Coronary artery (tissue), 2 donors: ENCODE measurements at regions not wholly inside any gene's neighbourhood (a gene's known extent, or its start where the extent isn't known, plus 50 kb on each side); places are given as distances from the start of the nearest gene placed in this dataset.
A peak's percentile ranks its signal among the peaks of the same experiment; 100 is the strongest.

Experiments used
- DNase-seq: peaks from one replicate; pipeline ENCODE4 v3.0.0-alpha.2; 2017; ENCODE audit warnings: low spot score
- H3K27ac ChIP-seq, 2 donors: fragments of 200-600 bp; sonication (generic); one replicate each; pipeline ENCODE4 v1.5.1; 2016 to 2019
- H3K4me3 ChIP-seq: fragments of 200-600 bp; sonication (generic); 2 replicates; pipeline ENCODE4 v1.5.1; 2016; ENCODE audit warnings: mild to moderate bottlenecking, moderate library complexity
- TF ChIP-seq, protein P1 (sequence below): fragments of 200-600 bp; sonication (generic); IDR thresholded peaks from one replicate; pipeline ENCODE4 v1.5.1; 2019; ENCODE audit warnings: antibody characterized with exemption

DNA sequence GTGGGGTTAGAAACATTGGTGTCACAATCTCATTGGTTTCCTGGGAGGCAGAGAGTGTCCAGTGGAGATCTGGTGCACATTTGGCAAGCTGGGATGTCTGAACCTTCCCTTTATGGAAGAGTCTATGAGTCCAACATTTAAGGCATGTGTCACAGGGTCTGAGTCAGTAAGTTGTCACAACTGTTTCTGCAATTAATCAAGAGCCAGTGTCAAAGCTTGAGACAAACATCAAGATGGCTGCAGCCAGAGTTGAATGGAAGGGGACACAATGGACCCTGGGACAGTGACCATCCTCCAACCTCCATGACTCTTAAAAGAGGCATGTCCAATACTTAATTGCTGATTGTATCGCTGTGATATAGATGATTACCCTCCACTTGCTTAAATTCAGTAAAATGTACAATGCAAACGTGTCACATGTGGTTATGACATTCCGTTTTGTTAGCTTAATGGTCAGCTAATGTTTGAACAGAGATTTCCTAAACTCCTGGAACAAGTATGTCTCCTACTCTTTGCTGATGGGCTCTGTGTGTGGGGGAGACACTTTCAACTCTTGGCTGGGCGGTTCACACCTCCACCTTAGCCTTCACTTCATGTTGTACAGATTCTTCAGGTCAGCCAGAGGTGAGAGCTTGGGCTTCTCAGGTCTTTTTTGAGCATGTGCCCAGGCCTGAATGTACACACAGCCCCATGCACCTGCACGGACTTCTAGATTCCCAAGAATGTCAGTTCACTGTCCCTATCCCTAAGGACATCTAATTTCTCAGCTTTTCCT is 79.9 kb upstream of the PRR23E start:
- Histone ChIP-seq H3K27ac (no peak overlapping the region), H3K4me3 (no peak overlapping the region)
- TF ChIP-seq, protein P1, sequence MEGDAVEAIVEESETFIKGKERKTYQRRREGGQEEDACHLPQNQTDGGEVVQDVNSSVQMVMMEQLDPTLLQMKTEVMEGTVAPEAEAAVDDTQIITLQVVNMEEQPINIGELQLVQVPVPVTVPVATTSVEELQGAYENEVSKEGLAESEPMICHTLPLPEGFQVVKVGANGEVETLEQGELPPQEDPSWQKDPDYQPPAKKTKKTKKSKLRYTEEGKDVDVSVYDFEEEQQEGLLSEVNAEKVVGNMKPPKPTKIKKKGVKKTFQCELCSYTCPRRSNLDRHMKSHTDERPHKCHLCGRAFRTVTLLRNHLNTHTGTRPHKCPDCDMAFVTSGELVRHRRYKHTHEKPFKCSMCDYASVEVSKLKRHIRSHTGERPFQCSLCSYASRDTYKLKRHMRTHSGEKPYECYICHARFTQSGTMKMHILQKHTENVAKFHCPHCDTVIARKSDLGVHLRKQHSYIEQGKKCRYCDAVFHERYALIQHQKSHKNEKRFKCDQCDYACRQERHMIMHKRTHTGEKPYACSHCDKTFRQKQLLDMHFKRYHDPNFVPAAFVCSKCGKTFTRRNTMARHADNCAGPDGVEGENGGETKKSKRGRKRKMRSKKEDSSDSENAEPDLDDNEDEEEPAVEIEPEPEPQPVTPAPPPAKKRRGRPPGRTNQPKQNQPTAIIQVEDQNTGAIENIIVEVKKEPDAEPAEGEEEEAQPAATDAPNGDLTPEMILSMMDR = no peak
- no peak for DNase-seq

DNA sequence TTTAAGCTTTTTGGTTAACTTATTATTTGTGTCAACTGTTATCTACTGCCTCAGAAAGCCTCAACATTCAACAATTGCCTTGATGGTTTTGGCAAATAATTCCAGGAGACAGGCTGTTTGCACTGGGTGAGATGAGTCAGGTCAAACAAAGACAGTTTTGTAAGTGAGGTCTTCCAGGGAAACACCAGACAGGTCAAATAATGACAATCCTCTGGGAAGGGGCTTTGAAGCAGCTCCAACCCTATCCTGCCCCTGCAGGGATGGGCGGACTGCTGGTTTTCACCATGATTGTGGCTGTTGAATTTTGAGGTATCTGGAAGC is 79.4 kb upstream of the PRR23E start:
- TF ChIP-seq, protein P1 = no peak
- H3K4me3 ChIP-seq = no peak overlapping the region
- DNase-seq = peak; percentile 19
- no peak overlapping the region for H3K27ac ChIP-seq

DNA sequence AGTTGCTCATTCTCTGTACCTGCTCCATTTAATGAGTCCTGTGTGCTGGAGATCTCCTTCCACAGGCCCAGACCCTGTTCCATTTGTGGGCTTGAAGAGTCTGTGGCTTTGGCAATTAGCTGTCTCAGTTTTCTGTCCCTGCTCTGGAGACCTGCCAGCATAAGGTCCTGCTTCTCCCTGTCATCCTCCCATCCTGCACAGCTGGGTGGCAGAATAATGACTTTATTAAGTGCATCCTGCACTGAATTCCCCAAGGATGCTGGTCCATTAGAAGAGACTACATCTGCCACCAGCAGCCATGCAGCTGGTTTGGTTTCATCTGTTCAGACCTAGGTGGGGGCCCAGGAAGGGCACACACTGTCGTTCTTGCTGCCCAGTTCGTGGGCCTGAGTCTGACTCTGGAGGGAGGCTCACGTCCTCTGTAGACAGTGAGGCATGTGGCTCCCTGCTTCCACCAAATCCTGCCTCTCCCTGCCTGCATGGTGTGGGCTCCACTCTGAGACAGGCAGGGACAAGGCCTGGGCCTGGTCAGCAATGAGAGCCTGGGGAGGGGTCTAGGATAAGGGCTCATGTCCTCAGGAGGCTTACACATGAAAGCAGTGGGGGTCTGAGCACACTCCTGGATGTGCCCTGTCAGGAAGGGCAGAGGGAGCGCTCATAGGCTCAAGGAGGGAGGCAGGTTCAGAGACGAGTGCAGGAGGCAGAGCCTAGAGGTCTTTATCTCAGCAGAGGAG is 78.4 kb upstream of the PRR23E start:
- TF ChIP-seq, protein P1 = no peak
- no peak overlapping the region for H3K4me3 ChIP-seq
- no peak overlapping the region for H3K27ac ChIP-seq
- DNase-seq = peak; percentile 56

DNA sequence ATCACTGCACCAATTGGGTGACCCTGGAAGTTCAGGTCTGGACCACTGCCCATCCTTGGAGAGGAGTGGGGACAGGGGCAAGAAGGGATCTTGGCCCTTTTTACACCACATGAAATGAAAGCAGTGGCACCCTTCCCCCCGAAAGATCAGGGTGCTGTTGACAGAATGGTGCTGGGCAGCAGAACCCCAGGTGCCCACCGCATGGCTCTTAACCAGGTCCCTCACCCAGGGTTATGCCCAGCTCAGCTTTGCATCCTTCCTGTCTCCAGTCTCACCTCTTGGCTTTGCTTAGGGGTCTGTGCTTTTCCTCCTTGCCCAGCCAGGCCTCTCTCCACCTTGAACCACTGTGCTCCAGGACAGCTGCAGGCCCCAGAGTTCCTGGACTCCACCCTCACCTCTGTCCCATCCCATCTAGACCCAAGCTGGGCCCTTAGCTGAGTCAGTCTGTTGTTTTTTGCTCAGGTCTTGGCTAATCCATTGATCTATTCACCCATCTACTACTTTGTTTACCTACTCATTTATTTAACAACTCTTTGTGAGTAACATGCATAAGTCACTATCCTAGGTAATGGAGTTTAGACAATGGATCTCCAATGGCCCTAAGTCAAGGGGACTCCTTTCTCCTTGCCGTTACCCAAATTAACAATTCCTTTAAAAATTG is 77.1 kb upstream of the PRR23E start:
- Histone ChIP-seq H3K27ac (no peak overlapping the region), H3K4me3 (no peak overlapping the region)
- TF ChIP-seq, protein P1 = no peak
- peak; percentile 40 for DNase-seq

DNA sequence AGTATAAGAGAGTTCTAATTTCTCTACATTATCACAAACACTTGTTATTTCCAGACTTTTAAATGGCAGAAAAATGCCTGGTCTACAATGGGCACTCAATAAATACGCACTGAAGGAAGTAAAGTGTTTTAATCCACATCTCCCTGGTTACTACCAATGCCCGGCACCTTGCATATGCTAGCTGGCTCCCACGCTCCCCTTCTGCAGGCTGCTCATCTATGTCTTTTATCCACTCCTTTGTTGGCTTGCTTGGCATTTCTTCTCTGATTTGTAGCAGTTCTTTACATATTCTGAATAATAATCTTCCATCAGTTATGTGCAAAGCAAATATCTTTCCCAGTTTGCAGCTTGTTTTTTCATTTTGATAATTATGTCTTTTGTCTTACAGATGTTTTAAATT is 74.6 kb upstream of the PRR23E start:
- Histone ChIP-seq H3K4me3 (no peak overlapping the region), H3K27ac (no peak overlapping the region)
- TF ChIP-seq, protein P1 = no peak
- DNase-seq = no peak

DNA sequence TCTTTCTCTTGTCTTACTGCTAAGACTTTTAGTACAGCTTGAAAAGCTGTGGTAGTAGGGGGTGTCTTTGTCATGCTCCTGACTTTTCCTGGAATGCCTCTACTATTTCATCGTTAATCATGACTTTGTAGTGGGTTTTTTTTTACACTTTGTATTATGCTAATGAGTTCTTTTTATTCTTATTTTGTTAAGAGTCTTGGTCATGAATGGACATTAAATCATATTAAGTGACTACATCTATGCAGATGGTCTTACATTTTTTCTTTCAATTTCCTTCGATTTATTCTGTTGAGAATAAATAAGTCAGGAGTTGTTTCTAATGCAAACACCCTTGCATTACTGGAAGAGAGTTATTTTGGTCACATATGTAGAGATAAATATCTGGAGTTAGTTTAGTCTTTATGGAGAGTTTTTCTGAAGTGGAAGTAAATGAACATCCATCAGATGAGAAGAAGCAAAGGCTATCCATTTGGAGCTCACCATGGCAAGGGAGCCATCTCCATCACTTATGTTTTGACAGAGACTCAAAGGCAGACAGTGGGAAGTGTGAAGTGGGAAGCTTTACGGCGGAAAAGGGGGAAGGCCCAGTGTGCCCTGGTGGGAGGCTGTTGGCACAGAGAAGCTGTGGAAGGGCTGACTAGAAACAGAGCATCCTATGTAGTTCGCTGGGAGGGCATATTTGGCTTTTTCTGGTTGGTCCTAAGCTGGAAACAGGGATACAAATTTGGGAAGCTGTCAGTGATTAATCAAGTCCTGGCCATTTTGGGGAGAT is 73.1 kb upstream of the PRR23E start:
- TF ChIP-seq, protein P1 = no peak
- no peak for DNase-seq

More for the DNA sequence above, 73.1 kb upstream of the PRR23E start:
- H3K27ac ChIP-seq = no peak overlapping the region
- no peak overlapping the region for H3K4me3 ChIP-seq
